ENCODE measurements at regions not wholly inside any gene's neighbourhood (a gene's known extent, or its start where the extent isn't known, plus 50 kb on each side); places are given as distances from the start of the nearest gene placed in this dataset.

DNA sequence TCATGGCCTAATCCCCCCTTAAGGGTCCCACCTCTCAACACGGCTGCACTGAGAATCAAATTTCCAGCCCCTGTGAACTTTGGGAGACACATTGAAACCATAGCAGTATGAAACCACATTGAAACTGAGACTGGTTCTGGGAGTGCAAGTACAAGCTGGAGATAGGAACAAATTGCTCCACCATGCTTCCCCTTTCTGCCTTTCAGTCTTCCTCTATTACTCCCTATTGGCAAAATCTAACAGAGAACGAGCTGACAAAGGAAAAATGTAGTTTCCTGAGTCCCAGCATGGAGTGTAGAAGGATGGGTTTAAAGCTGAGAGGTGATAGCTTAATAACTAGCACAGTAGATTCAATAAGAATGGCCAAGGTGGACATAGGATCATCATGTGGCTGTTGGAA lies 161.7 kb upstream of the RPL34 start:
- Histone ChIP-seq H3K9me3 (no peaks in the 10 kb centered on the region), H3K27ac (no peak overlapping the region), H3K27me3 (no peaks in the 10 kb centered on the region), H3K4me3 (no peak overlapping the region), H3K36me3 (no peaks in the 10 kb centered on the region), H3K4me1 (no peaks in the 10 kb centered on the region)
- TF ChIP-seq POLR2AphosphoS5 (IDR thresholded peaks at IDR 0.05) (no peak), EP300 (IDR thresholded peaks at IDR 0.05) (no peak), POLR2A (IDR thresholded peaks at IDR 0.05) (no peak)
- TF ChIP-seq, protein P1, sequence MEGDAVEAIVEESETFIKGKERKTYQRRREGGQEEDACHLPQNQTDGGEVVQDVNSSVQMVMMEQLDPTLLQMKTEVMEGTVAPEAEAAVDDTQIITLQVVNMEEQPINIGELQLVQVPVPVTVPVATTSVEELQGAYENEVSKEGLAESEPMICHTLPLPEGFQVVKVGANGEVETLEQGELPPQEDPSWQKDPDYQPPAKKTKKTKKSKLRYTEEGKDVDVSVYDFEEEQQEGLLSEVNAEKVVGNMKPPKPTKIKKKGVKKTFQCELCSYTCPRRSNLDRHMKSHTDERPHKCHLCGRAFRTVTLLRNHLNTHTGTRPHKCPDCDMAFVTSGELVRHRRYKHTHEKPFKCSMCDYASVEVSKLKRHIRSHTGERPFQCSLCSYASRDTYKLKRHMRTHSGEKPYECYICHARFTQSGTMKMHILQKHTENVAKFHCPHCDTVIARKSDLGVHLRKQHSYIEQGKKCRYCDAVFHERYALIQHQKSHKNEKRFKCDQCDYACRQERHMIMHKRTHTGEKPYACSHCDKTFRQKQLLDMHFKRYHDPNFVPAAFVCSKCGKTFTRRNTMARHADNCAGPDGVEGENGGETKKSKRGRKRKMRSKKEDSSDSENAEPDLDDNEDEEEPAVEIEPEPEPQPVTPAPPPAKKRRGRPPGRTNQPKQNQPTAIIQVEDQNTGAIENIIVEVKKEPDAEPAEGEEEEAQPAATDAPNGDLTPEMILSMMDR (IDR thresholded peaks at IDR 0.05), result no peak
- no peak for DNase-seq
- ATAC-seq (ENCODE audit: low FRiP score in 2 of 2), result no peak
- WGBS, 2 donors, result 64 to 68% methylated on average over 2 of the region's 2 CpGs

DNA sequence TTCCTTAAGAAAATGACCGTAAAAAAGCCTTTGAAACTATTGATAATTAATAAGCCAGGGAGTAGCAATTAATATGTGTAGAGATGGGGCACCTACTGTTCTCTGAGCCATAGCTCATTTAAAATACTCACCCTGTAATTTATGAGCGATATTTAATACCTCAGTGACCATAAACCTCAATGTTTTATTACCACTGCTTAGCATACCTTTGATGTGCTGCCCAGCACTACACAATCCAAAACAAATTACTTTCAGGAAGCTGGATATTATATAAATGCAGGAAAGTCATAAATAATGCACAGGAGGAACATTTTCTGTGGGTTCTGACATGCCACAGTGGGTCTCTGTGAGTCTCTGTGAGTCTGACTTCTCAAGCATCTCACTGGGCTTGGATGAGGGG lies 166.1 kb upstream of the RPL34 start:
- Histone ChIP-seq H3K36me3 (no peaks in the 10 kb centered on the region), H3K27me3 (no peaks in the 10 kb centered on the region), H3K27ac (no peak overlapping the region), H3K4me1 (no peaks in the 10 kb centered on the region), H3K4me3 (no peak overlapping the region), H3K9me3 (no peaks in the 10 kb centered on the region)
- WGBS, 2 donors, result 89 to 91% methylated on average over 2 of the region's 2 CpGs
- DNase-seq (no peak), ATAC-seq (ENCODE audit: low FRiP score in 2 of 2) (no peak)
- TF ChIP-seq, protein P1 (IDR thresholded peaks at IDR 0.05), result no peak
- TF ChIP-seq EP300 (IDR thresholded peaks at IDR 0.05) (no peak), POLR2AphosphoS5 (IDR thresholded peaks at IDR 0.05) (no peak), POLR2A (IDR thresholded peaks at IDR 0.05) (no peak)

DNA sequence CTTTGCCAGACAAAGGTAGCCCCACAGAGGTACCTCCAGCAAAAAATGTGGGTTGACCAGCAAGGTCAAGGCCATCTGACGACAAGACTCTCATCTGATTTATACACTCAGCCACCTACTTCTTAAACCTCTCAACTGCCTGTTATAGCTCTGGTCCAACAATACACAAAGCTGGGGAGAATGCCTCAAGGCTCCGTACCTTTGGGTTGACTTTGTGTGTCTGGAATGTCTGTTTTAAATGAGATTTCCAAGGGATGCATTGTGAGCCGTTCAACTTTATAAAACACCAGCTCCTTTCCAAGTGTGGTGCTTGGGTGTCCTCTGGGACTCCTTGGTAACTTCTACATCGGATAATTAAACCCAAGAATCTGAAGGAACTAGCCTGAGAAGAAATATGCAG lies 167.0 kb upstream of the RPL34 start:
- Histone ChIP-seq H3K4me1 (no peaks in the 10 kb centered on the region), H3K36me3 (no peaks in the 10 kb centered on the region), H3K27me3 (no peaks in the 10 kb centered on the region), H3K9me3 (no peaks in the 10 kb centered on the region), H3K4me3 (no peak overlapping the region), H3K27ac (no peak overlapping the region)
- DNase-seq (no peak), ATAC-seq (ENCODE audit: low FRiP score in 2 of 2) (no peak)
- WGBS, 2 donors, result 72 to 81% methylated on average over 4 of the region's 4 CpGs
- TF ChIP-seq, protein P1 (IDR thresholded peaks at IDR 0.05), result no peak
- no peak for TF ChIP-seq POLR2A (IDR thresholded peaks at IDR 0.05)
- no peak for TF ChIP-seq POLR2AphosphoS5 (IDR thresholded peaks at IDR 0.05)
- no peak for TF ChIP-seq EP300 (IDR thresholded peaks at IDR 0.05)

DNA sequence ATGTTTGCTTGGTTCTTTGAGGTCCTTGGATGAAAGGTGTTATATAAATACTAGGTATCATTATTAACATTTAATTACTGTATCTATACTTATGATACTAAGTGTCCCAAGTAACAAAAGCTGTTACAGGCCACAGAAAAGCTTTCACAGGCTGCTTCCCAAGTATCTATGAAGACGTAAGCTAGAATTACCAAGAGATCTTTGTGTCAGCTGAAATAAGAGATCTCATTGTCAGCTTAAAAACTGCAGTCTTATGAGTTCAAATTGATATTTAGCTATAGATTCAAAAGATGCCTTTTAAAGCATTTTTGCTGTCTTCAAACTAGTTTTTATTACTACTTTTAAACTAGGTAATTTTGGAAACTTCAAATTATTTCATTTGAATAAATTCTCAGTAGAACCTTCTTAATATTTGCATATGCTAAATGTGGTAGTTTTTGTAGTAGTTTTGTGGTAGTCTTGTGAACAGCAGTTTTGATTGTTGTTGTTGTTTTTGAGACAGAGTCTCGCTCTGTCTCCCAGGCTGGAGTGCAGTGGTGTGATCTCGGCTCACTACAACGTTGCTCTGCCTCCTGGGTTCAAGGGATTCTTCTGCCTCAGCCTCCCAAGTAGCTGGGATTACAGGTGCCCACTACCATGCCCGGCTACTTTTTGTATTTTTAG lies 170.0 kb upstream of the RPL34 start:
- Histone ChIP-seq H3K36me3 (no peaks in the 10 kb centered on the region), H3K4me3 (no peak overlapping the region), H3K9me3 (no peaks in the 10 kb centered on the region), H3K27me3 (no peaks in the 10 kb centered on the region), H3K4me1 (no peaks in the 10 kb centered on the region), H3K27ac (no peak overlapping the region)
- DNase-seq (no peak), ATAC-seq (ENCODE audit: low FRiP score in 2 of 2) (no peak)
- WGBS, 2 donors, result 87 to 94% methylated on average over 5 of the region's 5 CpGs
- TF ChIP-seq POLR2A (IDR thresholded peaks at IDR 0.05), result no peak
- TF ChIP-seq POLR2AphosphoS5 (IDR thresholded peaks at IDR 0.05), result no peak
- TF ChIP-seq, protein P1 (IDR thresholded peaks at IDR 0.05), result no peak
- TF ChIP-seq EP300 (IDR thresholded peaks at IDR 0.05), result no peak

DNA sequence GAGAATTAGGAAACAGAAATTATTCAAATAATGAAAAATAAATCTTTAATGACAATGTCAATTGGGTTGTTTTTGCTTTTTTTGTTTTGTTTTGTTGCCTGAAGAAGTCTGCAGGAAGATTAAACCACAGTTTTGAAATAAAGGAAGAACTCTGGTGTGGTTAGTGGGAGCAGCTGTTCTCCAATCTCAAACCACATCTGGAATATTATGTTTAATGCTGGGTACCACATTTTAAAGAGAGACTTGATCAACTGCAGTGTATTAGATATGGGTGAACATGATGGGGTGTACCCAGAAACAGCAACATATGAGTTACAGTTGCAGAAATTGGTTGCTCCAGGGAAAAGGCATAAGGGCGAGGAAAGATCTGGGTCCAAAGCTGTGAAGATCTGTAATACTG lies 171.2 kb upstream of the RPL34 start:
- 86 to 92% methylated on average over 1 of the region's 1 CpG for WGBS, 2 donors
- no peak for TF ChIP-seq POLR2A (IDR thresholded peaks at IDR 0.05)
- no peak for TF ChIP-seq POLR2AphosphoS5 (IDR thresholded peaks at IDR 0.05)
- TF ChIP-seq EP300 (IDR thresholded peaks at IDR 0.05), result no peak
- TF ChIP-seq, protein P1 (IDR thresholded peaks at IDR 0.05), result no peak
- no peak for ATAC-seq (ENCODE audit: low FRiP score in 2 of 2)

More for the DNA sequence above, 171.2 kb upstream of the RPL34 start:
- no peaks in the 10 kb centered on the region for H3K9me3 ChIP-seq
- H3K4me1 ChIP-seq, result no peaks in the 10 kb centered on the region
- no peak overlapping the region for H3K27ac ChIP-seq
- no peak for DNase-seq
- H3K27me3 ChIP-seq, result no peaks in the 10 kb centered on the region
- no peak overlapping the region for H3K4me3 ChIP-seq
- no peaks in the 10 kb centered on the region for H3K36me3 ChIP-seq
